HEK293 (cell line): ENCODE measurements at regions not wholly inside any gene's neighbourhood (a gene's known extent, or its start where the extent isn't known, plus 50 kb on each side); places are given as distances from the start of the nearest gene placed in this dataset.

ENCODE experiments used
- CTCF ChIA-PET: fragments of 350-600 bp; formaldehyde crosslinking; extraction: SDS; loops from one replicate; lab custom pipeline; 2021; ENCODE audit warnings: antibody characterized with exemption; lab: Yijun Ruan, JAX
- POLR2A ChIA-PET: fragments of 300-600 bp; formaldehyde crosslinking; extraction: SDS; loops from one replicate; lab custom pipeline; 2020; ENCODE audit warnings: antibody characterized with exemption, inconsistent platforms; lab: Yijun Ruan, JAX
- H3K27ac ChIP-seq: fragments of 200-500 bp; sonication (Bioruptor generic); 2 replicates; pipeline ENCODE4 v1.5.1; 2014; ENCODE audit warnings: low read depth, low read length, control low read depth, inconsistent platforms; ENCODE audit errors: extremely low read depth
- H3K36me3 ChIP-seq, 2 experiments: fragments of 200-500 bp in 1 of 2; sonication (Bioruptor generic) in 1 of 2; 1 replicate in 1 of 2; 2 replicates in 1 of 2; pipeline ENCODE4 v1.5.1; 2014 to 2017; ENCODE audit warnings: inconsistent platforms in 2 of 2, low read length in 2 of 2; ENCODE audit not compliant: control insufficient read depth in 2 of 2, insufficient read depth in 1 of 2
- H3K4me1 ChIP-seq: fragments of 200-500 bp; sonication (Bioruptor generic); 2 replicates; pipeline ENCODE4 v1.5.1; 2014; ENCODE audit warnings: mild to moderate bottlenecking, low read length, inconsistent platforms; ENCODE audit not compliant: control insufficient read depth, insufficient read depth
- H3K4me3 ChIP-seq: 2 replicates; pipeline ENCODE4 v1.5.1; 2011; ENCODE audit warnings: low read depth, mild to moderate bottlenecking, control low read depth, low read length, moderate library complexity
- H3K9me3 ChIP-seq: fragments of 200-500 bp; sonication (Bioruptor generic); 2 replicates; pipeline ENCODE4 v1.5.1; 2014; ENCODE audit warnings: low read depth, low read length, inconsistent platforms; ENCODE audit not compliant: control insufficient read depth, insufficient read depth
- GFI1B ChIP-seq: fragments of 450-650 bp; formaldehyde crosslinking; IDR thresholded peaks from 2 replicates; pipeline ENCODE4 v1.5.1; 2016; ENCODE audit warnings: missing biosample characterization, missing genetic modification characterization
- GLI2 ChIP-seq: fragments of 450-650 bp; formaldehyde crosslinking; IDR thresholded peaks from 2 replicates; pipeline ENCODE4; 2017; ENCODE audit warnings: missing biosample characterization, missing genetic modification characterization, low read depth, borderline replicate concordance
- GLIS1 ChIP-seq: fragments of 450-650 bp; formaldehyde crosslinking; IDR thresholded peaks from 2 replicates; pipeline ENCODE4 v1.5.1; 2016; ENCODE audit warnings: missing biosample characterization, missing genetic modification characterization
- HOXC10 ChIP-seq: sonication (generic); formaldehyde crosslinking; IDR thresholded peaks from 2 replicates; pipeline ENCODE4 v1.8.1; 2023; ENCODE audit warnings: mild to moderate bottlenecking, missing genetic modification reagents
- PATZ1 ChIP-seq: fragments of 450-650 bp; formaldehyde crosslinking; IDR thresholded peaks from 2 replicates; pipeline ENCODE4 v1.5.1; 2016; ENCODE audit warnings: missing biosample characterization, missing genetic modification characterization
- TCF7L2 ChIP-seq: IDR thresholded peaks from 2 replicates; pipeline ENCODE4 v1.6.1; 2011; ENCODE audit warnings: low read depth, mild to moderate bottlenecking, inconsistent platforms, low read length, moderate library complexity, borderline replicate concordance
- ZBTB48 ChIP-seq: fragments of 450-650 bp; formaldehyde crosslinking; IDR thresholded peaks from 2 replicates; pipeline ENCODE4 v1.5.1; 2016; ENCODE audit warnings: missing biosample characterization, missing genetic modification characterization
- ZBTB7A ChIP-seq: fragments of 450-650 bp; formaldehyde crosslinking; IDR thresholded peaks from 2 replicates; pipeline ENCODE4 v1.5.1; 2016; ENCODE audit warnings: low read depth, missing biosample characterization, missing genetic modification characterization
- ZEB2 ChIP-seq: fragments of 450-650 bp; formaldehyde crosslinking; IDR thresholded peaks from 2 replicates; pipeline ENCODE4 v1.5.1; 2016; ENCODE audit warnings: missing biosample characterization, missing genetic modification characterization
- ZNF112 ChIP-seq: fragments of 450-650 bp; formaldehyde crosslinking; IDR thresholded peaks from 2 replicates; pipeline ENCODE4 v1.5.0; 2017; ENCODE audit warnings: missing biosample characterization, missing genetic modification characterization
- ZNF146 ChIP-seq: fragments of 450-650 bp; formaldehyde crosslinking; IDR thresholded peaks from 2 replicates; pipeline ENCODE4 v1.5.1; 2016; ENCODE audit warnings: missing biosample characterization, missing genetic modification characterization
- ZNF16 ChIP-seq: fragments of 450-650 bp; formaldehyde crosslinking; IDR thresholded peaks from 2 replicates; pipeline ENCODE4 v1.5.1; 2016; ENCODE audit warnings: low read depth, missing biosample characterization, missing genetic modification characterization
- ZNF19 ChIP-seq: fragments of 450-650 bp; formaldehyde crosslinking; IDR thresholded peaks from 2 replicates; pipeline ENCODE4; 2016; ENCODE audit warnings: missing biosample characterization, missing genetic modification characterization, low read depth
- ZNF560 ChIP-seq: fragments of 450-650 bp; formaldehyde crosslinking; IDR thresholded peaks from 2 replicates; pipeline ENCODE4 v1.5.1; 2017; ENCODE audit warnings: missing biosample characterization, missing genetic modification characterization, borderline replicate concordance
- ZNF561 ChIP-seq: fragments of 450-650 bp; IDR thresholded peaks from 2 replicates; pipeline ENCODE4 v1.5.1; 2018; ENCODE audit warnings: missing biosample characterization, missing genetic modification characterization, borderline replicate concordance
- ZNF585B ChIP-seq: fragments of 450-650 bp; formaldehyde crosslinking; IDR thresholded peaks from 2 replicates; pipeline ENCODE4 v1.5.1; 2016; ENCODE audit warnings: missing biosample characterization, missing genetic modification characterization
- ZNF623 ChIP-seq: fragments of 450-650 bp; formaldehyde crosslinking; IDR thresholded peaks from 2 replicates; pipeline ENCODE4 v1.5.1; 2016; ENCODE audit warnings: missing biosample characterization, missing genetic modification characterization
- ZNF701 ChIP-seq: fragments of 450-650 bp; formaldehyde crosslinking; IDR thresholded peaks from 2 replicates; pipeline ENCODE4 v1.5.1; 2016; ENCODE audit warnings: missing biosample characterization, missing genetic modification characterization
- ZNF76 ChIP-seq: fragments of 450-650 bp; formaldehyde crosslinking; IDR thresholded peaks from 2 replicates; pipeline ENCODE4; 2016; ENCODE audit warnings: low read depth, missing biosample characterization, missing genetic modification characterization, borderline replicate concordance
- ZNF843 ChIP-seq: fragments of 450-650 bp; formaldehyde crosslinking; IDR thresholded peaks from 2 replicates; pipeline ENCODE4 v1.5.1; 2016; ENCODE audit warnings: missing biosample characterization, missing genetic modification characterization
- ZSCAN5A ChIP-seq: fragments of 450-650 bp; formaldehyde crosslinking; IDR thresholded peaks from 2 replicates; pipeline ENCODE4 v1.5.1; 2016; ENCODE audit warnings: missing biosample characterization, missing genetic modification characterization
- ZXDB ChIP-seq: fragments of 450-650 bp; formaldehyde crosslinking; IDR thresholded peaks from 2 replicates; pipeline ENCODE4 v1.5.1; 2016; ENCODE audit warnings: missing biosample characterization, missing genetic modification characterization
- TF ChIP-seq, protein P1 (sequence below): fragments of 450-650 bp; formaldehyde crosslinking; IDR thresholded peaks from 2 replicates; pipeline ENCODE4; 2016; ENCODE audit warnings: missing biosample characterization, missing genetic modification characterization

GRCh38 chr9:81465468-81466011, 223.8 kb downstream of the TLE1 start:
- no peaks in the 10 kb centered on the region for H3K9me3 ChIP-seq
- POLR2A ChIA-PET = no interaction called here

GRCh38 chr9:81462801-81463200, 226.5 kb downstream of the TLE1 start:
- CTCF ChIA-PET = no interaction called here
- no peaks in the 10 kb centered on the region for H3K36me3 ChIP-seq
- POLR2A ChIA-PET = no interaction called here

More at GRCh38 chr9:81465468-81466011, 223.8 kb downstream of the TLE1 start:
- TF ChIP-seq ZNF623 (tag by site-specific recombination) (no peak), ZNF19 (tag by site-specific recombination) (no peak), ZNF76 (tag by site-specific recombination) (no peak), ZBTB48 (tag by site-specific recombination) (no peak), ZNF16 (no peak), ZNF701 (tag by site-specific recombination) (no peak), ZBTB7A (no peak), ZEB2 (tag by site-specific recombination) (no peak), ZNF146 (tag by site-specific recombination) (no peak), TCF7L2 (no peak), ZNF560 (no peak), GLI2 (tag by site-specific recombination) (no peak), GFI1B (no peak), ZSCAN5A (tag by site-specific recombination) (no peak), ZNF843 (no peak)
- TF ChIP-seq, protein P1, sequence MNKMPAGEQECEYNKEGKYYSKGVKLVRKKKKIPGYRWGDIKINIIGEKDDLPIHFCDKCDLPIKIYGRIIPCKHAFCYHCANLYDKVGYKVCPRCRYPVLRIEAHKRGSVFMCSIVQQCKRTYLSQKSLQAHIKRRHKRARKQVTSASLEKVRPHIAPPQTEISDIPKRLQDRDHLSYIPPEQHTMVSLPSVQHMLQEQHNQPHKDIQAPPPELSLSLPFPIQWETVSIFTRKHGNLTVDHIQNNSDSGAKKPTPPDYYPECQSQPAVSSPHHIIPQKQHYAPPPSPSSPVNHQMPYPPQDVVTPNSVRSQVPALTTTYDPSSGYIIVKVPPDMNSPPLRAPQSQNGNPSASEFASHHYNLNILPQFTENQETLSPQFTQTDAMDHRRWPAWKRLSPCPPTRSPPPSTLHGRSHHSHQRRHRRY (tag by site-specific recombination) = no peak
- Histone ChIP-seq H3K4me3 (no peak overlapping the region), H3K4me1 (0 out of 2 replicates have a peak, but pooled peaks cover 3% of the 10 kb centered on the region), H3K36me3 (no peaks in the 10 kb centered on the region), H3K27ac (no peak overlapping the region)
- CTCF ChIA-PET = interaction anchor here (0.7 to 1.3 kb wide), 3 partner anchors 11 to 1474 kb away, joined by 3 to 5 read pairs (median 3); no protein-coding TSS in a partner anchor

More at GRCh38 chr9:81462801-81463200, 226.5 kb downstream of the TLE1 start:
- Histone ChIP-seq H3K4me3 (no peak overlapping the region), H3K4me1 (0 out of 2 replicates have a peak, but pooled peaks cover 3% of the 10 kb centered on the region), H3K27ac (no peak overlapping the region), H3K9me3 (no peaks in the 10 kb centered on the region)
- no peak for TF ChIP-seq ZNF561
- TF ChIP-seq GLIS1 (tag by site-specific recombination) = no peak
- no peak for TF ChIP-seq ZXDB (tag by site-specific recombination)
- TF ChIP-seq HOXC10 (CRISPR knock-in tag) = no peak
- TF ChIP-seq ZNF112 (tag by site-specific recombination) = no peak
- TF ChIP-seq ZNF585B (tag by site-specific recombination) = no peak
- TF ChIP-seq PATZ1 = no peak
- TF ChIP-seq TCF7L2 = no peak
